ENCODE measurements at regions not wholly inside any gene's neighbourhood (a gene's known extent, or its start where the extent isn't known, plus 50 kb on each side); places are given as distances from the start of the nearest gene placed in this dataset.

GRCh38 chr1:4090556-4090955 is 190.5 kb upstream of the C1orf174 start:
- DNase-seq = no peak
- Mint-ChIP-seq H3K4me3 (no peak overlapping the region), H3K4me1 (no peaks in the 10 kb centered on the region), H3K9me3 (peaks cover 7 to 34% of the 10 kb centered on the region in 2 donors), H3K27me3 (peaks cover 12% of the 10 kb centered on the region), H3K27ac (no peak overlapping the region)
- ATAC-seq = no peak

GRCh38 chr1:4090976-4091660 is 191.0 kb upstream of the C1orf174 start:
- peaks cover 12% of the 10 kb centered on the region for H3K27me3 Mint-ChIP-seq
- peaks cover 7 to 35% of the 10 kb centered on the region in 2 donors for H3K9me3 Mint-ChIP-seq
- DNase-seq (no peak), ATAC-seq (no peak)
- H3K27ac Mint-ChIP-seq = peak overlapping the region in 1 of 2 donors; percentile 19
- H3K4me3 Mint-ChIP-seq = no peak overlapping the region
- no peaks in the 10 kb centered on the region for H3K4me1 Mint-ChIP-seq

GRCh38 chr1:4091996-4092395 is 191.9 kb upstream of the C1orf174 start:
- Mint-ChIP-seq H3K9me3 (peaks cover 14 to 44% of the 10 kb centered on the region in 2 donors), H3K4me3 (no peak overlapping the region), H3K4me1 (no peaks in the 10 kb centered on the region), H3K27ac (no peak overlapping the region), H3K27me3 (peaks cover 12% of the 10 kb centered on the region)
- ATAC-seq (no peak), DNase-seq (no peak)

GRCh38 chr1:4093856-4094565 is 193.9 kb upstream of the C1orf174 start:
- peaks cover 14 to 44% of the 10 kb centered on the region in 2 donors for H3K9me3 Mint-ChIP-seq
- DNase-seq (no peak), ATAC-seq (no peak)
- no peak overlapping the region for H3K4me3 Mint-ChIP-seq
- no peak overlapping the region for H3K27ac Mint-ChIP-seq
- no peaks in the 10 kb centered on the region for H3K27me3 Mint-ChIP-seq
- no peaks in the 10 kb centered on the region for H3K4me1 Mint-ChIP-seq

GRCh38 chr1:4095433-4095971 is 195.4 kb upstream of the C1orf174 start:
- Mint-ChIP-seq H3K4me3 (no peak overlapping the region), H3K27me3 (no peaks in the 10 kb centered on the region), H3K27ac (no peak overlapping the region), H3K9me3 (peaks cover 14 to 44% of the 10 kb centered on the region in 2 donors), H3K4me1 (no peaks in the 10 kb centered on the region)
- ATAC-seq (no peak), DNase-seq (no peak)

GRCh38 chr1:4101459-4102161 is 201.5 kb upstream of the C1orf174 start:
- Mint-ChIP-seq H3K27ac (no peak overlapping the region), H3K4me1 (no peaks in the 10 kb centered on the region), H3K9me3 (peaks cover 3 to 4% of the 10 kb centered on the region in 2 donors), H3K4me3 (no peak overlapping the region), H3K27me3 (peaks cover 13% of the 10 kb centered on the region)
- ATAC-seq (no peak), DNase-seq (no peak)

GRCh38 chr1:4105300-4105880 is 205.3 kb upstream of the C1orf174 start:
- peaks cover 13% of the 10 kb centered on the region for H3K27me3 Mint-ChIP-seq
- no peaks in the 10 kb centered on the region for H3K9me3 Mint-ChIP-seq
- no peak overlapping the region for H3K27ac Mint-ChIP-seq
- no peak for DNase-seq
- no peaks in the 10 kb centered on the region for H3K4me1 Mint-ChIP-seq
- H3K4me3 Mint-ChIP-seq = no peak overlapping the region
- no peak for ATAC-seq

GRCh38 chr1:4106731-4107130 is 206.7 kb upstream of the C1orf174 start:
- Mint-ChIP-seq H3K4me3 (no peak overlapping the region), H3K27me3 (peaks cover 6% of the 10 kb centered on the region), H3K27ac (peak overlapping the region in 1 of 2 donors; percentile 27), H3K9me3 (no peaks in the 10 kb centered on the region), H3K4me1 (no peaks in the 10 kb centered on the region)
- no peak for DNase-seq
- no peak for ATAC-seq

GRCh38 chr1:4107291-4107690 is 207.2 kb upstream of the C1orf174 start:
- Mint-ChIP-seq H3K4me1 (no peaks in the 10 kb centered on the region), H3K9me3 (no peaks in the 10 kb centered on the region), H3K27ac (peak overlapping the region in 1 of 2 donors; percentile 48), H3K27me3 (peaks cover 8% of the 10 kb centered on the region), H3K4me3 (no peak overlapping the region)
- DNase-seq = no peak
- ATAC-seq = no peak

- H3K27me3 Mint-ChIP-seq = peaks cover 8% of the 10 kb centered on the region
- no peaks in the 10 kb centered on the region for H3K4me1 Mint-ChIP-seq
- no peak for DNase-seq
- H3K4me3 Mint-ChIP-seq = no peak overlapping the region
- peaks cover 0 to 5% of the 10 kb centered on the region in 2 donors for H3K9me3 Mint-ChIP-seq
- H3K27ac Mint-ChIP-seq = no peak overlapping the region
- no peak for ATAC-seq
Observed at GRCh38 chr1:4108331-4108730, 208.3 kb upstream of the C1orf174 start.

- DNase-seq = no peak
- H3K9me3 Mint-ChIP-seq = peaks cover 0 to 11% of the 10 kb centered on the region in 2 donors
- H3K4me3 Mint-ChIP-seq = no peak overlapping the region
- H3K27ac Mint-ChIP-seq = no peak overlapping the region
- no peaks in the 10 kb centered on the region for H3K4me1 Mint-ChIP-seq
- peaks cover 8% of the 10 kb centered on the region for H3K27me3 Mint-ChIP-seq
- ATAC-seq = no peak
Observed at GRCh38 chr1:4108758-4109627, 208.9 kb upstream of the C1orf174 start.

GRCh38 chr1:4109628-4109940 is 209.5 kb upstream of the C1orf174 start:
- peaks cover 8% of the 10 kb centered on the region for H3K27me3 Mint-ChIP-seq
- ATAC-seq = no peak
- no peak for DNase-seq
- H3K4me3 Mint-ChIP-seq = no peak overlapping the region
- no peaks in the 10 kb centered on the region for H3K4me1 Mint-ChIP-seq
- H3K9me3 Mint-ChIP-seq = peaks cover 0 to 17% of the 10 kb centered on the region in 2 donors
- no peak overlapping the region for H3K27ac Mint-ChIP-seq

- H3K27me3 Mint-ChIP-seq = peaks cover 8% of the 10 kb centered on the region
- H3K4me1 Mint-ChIP-seq = no peaks in the 10 kb centered on the region
- no peak overlapping the region for H3K27ac Mint-ChIP-seq
- no peak for DNase-seq
- no peak overlapping the region for H3K4me3 Mint-ChIP-seq
- ATAC-seq = no peak
- H3K9me3 Mint-ChIP-seq = peaks cover 0 to 21% of the 10 kb centered on the region in 2 donors
Observed at GRCh38 chr1:4110888-4111287, 210.8 kb upstream of the C1orf174 start.

- peaks cover 16% of the 10 kb centered on the region for H3K27me3 Mint-ChIP-seq
- DNase-seq (no peak), ATAC-seq (no peak)
- no peaks in the 10 kb centered on the region for H3K4me1 Mint-ChIP-seq
- H3K27ac Mint-ChIP-seq = no peak overlapping the region
- H3K4me3 Mint-ChIP-seq = no peak overlapping the region
- peaks cover 0 to 21% of the 10 kb centered on the region in 2 donors for H3K9me3 Mint-ChIP-seq
Observed at GRCh38 chr1:4113897-4114296, 213.8 kb upstream of the C1orf174 start.
